ENCODE measurements at regions not wholly inside any gene's neighbourhood (a gene's known extent, or its start where the extent isn't known, plus 50 kb on each side); places are given as distances from the start of the nearest gene placed in this dataset.

DNA sequence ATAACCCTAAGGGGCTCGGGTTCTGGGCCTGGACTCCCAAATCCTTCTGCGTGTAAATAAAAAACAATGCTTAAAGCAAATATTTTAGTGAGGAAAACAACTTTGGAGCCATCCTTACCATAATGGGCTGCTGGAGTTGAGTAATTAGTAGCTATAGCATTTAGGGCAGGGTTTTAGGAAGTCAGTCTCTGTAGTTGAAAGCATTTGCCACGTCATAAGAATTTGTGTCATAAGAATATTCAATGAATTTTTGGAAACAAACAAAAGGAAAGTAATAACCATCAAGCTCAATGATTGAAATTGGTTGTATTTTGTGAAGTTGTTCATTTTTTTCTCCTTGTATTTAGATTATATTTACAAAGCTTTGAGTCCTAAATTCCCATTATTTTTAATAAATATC lies 114.8 kb upstream of the ELL2 start:
- DNase-seq, result peak in 1 of 3 donors; percentile 31
- Mint-ChIP-seq H3K27ac (peak overlapping the region in 1 of 7 donors; percentile 8), H3K4me3 (no peak overlapping the region), H3K4me1 (peaks cover 19% of the 10 kb centered on the region), H3K27me3 (ENCODE audit: low read depth in 3 of 3) (peaks cover 2 to 3% (median 2%) of the 10 kb centered on the region in 3 donors), H3K9me3 (peaks cover 0 to 1% (median 0%) of the 10 kb centered on the region in 7 donors), H3K36me3 (no peaks in the 10 kb centered on the region)
- Histone ChIP-seq H3K4me1 (ENCODE audit: control insufficient read depth in 1 of 2, insufficient read depth in 2 of 2, low read length in 2 of 2) (peaks cover 3 to 7% of the 10 kb centered on the region in 2 donors), H3K27me3 (ENCODE audit: control insufficient read depth in 2 of 2, insufficient read depth in 2 of 2, low read length in 2 of 2) (no peaks in the 10 kb centered on the region), H3K9ac (ENCODE audit: insufficient read depth, low read length, poor library complexity, severe bottlenecking) (no peak overlapping the region), H3K4me2 (replicated peaks; ENCODE audit: extremely low read depth, low read length, poor library complexity, severe bottlenecking) (no peak overlapping the region), H3K9me3 (replicated peaks in 1 of 2; ENCODE audit: control insufficient read depth in 1 of 2, insufficient read depth in 1 of 2, low read length in 2 of 2) (no peaks in the 10 kb centered on the region), H3K79me2 (ENCODE audit: insufficient read depth, low read length) (no peaks in the 10 kb centered on the region), H3K4me3 (replicated peaks in 1 of 3; ENCODE audit: low read depth in 2 of 3, low read length in 3 of 3) (no peak overlapping the region), H3K27ac (ENCODE audit: low read depth in 1 of 2, low read length in 2 of 2) (no peak overlapping the region), H3K36me3 (replicated peaks in 1 of 2; ENCODE audit: control insufficient read depth in 1 of 2, insufficient read depth in 2 of 2, low read length in 2 of 2) (no peaks in the 10 kb centered on the region), H2AFZ (ENCODE audit: insufficient read depth, low read depth, low read length, poor library complexity, severe bottlenecking) (no peak overlapping the region), H4K20me1 (ENCODE audit: insufficient read depth, low read length) (no peaks in the 10 kb centered on the region)
- no peak for TF ChIP-seq CTCF (IDR thresholded peaks at IDR 0.05)
- intact Hi-C loops (cut with micrococcal nuclease), result no loop called here
- no CpG with 5 or more reads among the region's 3 CpGs for WGBS (ENCODE audit: insufficient coverage)

DNA sequence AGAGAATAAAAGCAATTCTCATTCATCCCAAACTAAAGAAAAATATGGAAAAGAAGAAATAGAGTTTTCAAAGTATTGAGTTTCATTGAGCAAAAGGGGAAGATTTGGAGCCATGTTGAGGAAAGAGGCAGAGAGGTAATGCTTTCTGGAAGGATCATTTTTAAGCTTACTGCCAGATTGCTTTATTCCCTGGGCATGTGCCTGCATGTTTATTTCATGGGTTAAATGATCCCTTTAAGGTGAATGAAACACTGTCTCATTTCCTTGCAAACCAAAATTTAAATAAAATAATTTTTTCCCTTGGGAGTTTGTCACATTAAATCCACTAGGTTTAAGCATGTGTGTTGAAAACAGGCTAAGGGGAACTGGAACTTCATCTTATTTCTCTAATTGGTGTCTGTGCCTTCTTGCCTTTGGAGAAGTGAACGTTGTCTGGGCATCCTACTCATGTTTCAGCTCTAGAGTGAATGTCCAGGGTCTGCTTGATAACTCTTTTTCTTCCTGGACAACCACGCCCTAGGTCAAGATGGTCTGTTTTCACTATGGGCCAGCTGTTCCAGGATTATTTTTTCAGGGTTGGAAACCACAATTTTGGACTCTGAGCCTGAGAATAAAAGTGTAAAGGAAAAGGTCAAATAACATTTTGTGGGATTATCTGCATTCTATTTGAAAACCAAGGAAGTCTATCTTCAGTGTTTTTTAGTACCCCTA lies 114.1 kb upstream of the ELL2 start:
- 71% methylated on average over 1 of the region's 2 CpGs for WGBS (ENCODE audit: insufficient coverage)

More for the DNA sequence above, 114.1 kb upstream of the ELL2 start:
- H3K79me2 ChIP-seq (ENCODE audit: insufficient read depth, low read length), result no peaks in the 10 kb centered on the region
- H3K4me3 ChIP-seq (replicated peaks in 1 of 3; ENCODE audit: low read depth in 2 of 3, low read length in 3 of 3), result no peak overlapping the region
- H3K9ac ChIP-seq (ENCODE audit: insufficient read depth, low read length, poor library complexity, severe bottlenecking), result no peak overlapping the region
- H3K9me3 ChIP-seq (replicated peaks in 1 of 2; ENCODE audit: control insufficient read depth in 1 of 2, insufficient read depth in 1 of 2, low read length in 2 of 2), result no peaks in the 10 kb centered on the region
- H3K4me2 ChIP-seq (replicated peaks; ENCODE audit: extremely low read depth, low read length, poor library complexity, severe bottlenecking), result no peak overlapping the region
- peaks cover 20% of the 10 kb centered on the region for H3K4me1 Mint-ChIP-seq
- intact Hi-C loops (cut with micrococcal nuclease), result no loop called here
- H3K27ac Mint-ChIP-seq, result peak overlapping the region in 3 of 7 donors; percentile 20 to 72 (median 70)
- H3K27me3 Mint-ChIP-seq (ENCODE audit: low read depth in 3 of 3), result peaks cover 2 to 4% (median 3%) of the 10 kb centered on the region in 3 donors
- H3K27me3 ChIP-seq (ENCODE audit: control insufficient read depth in 2 of 2, insufficient read depth in 2 of 2, low read length in 2 of 2), result no peaks in the 10 kb centered on the region
- peak in 1 of 3 donors; percentile 19 for DNase-seq
- no peak for TF ChIP-seq CTCF (IDR thresholded peaks at IDR 0.05)
- H3K4me1 ChIP-seq (ENCODE audit: control insufficient read depth in 1 of 2, insufficient read depth in 2 of 2, low read length in 2 of 2), result peaks cover 7 to 11% of the 10 kb centered on the region in 2 donors
- no peak overlapping the region for H3K4me3 Mint-ChIP-seq
- no peaks in the 10 kb centered on the region for H4K20me1 ChIP-seq (ENCODE audit: insufficient read depth, low read length)
- H3K27ac ChIP-seq (ENCODE audit: low read depth in 1 of 2, low read length in 2 of 2), result no peak overlapping the region
- H2AFZ ChIP-seq (ENCODE audit: insufficient read depth, low read depth, low read length, poor library complexity, severe bottlenecking), result no peak overlapping the region
- no peaks in the 10 kb centered on the region for H3K36me3 ChIP-seq (replicated peaks in 1 of 2; ENCODE audit: control insufficient read depth in 1 of 2, insufficient read depth in 2 of 2, low read length in 2 of 2)
- H3K36me3 Mint-ChIP-seq, result no peaks in the 10 kb centered on the region
- H3K9me3 Mint-ChIP-seq, result peaks cover 0 to 1% (median 0%) of the 10 kb centered on the region in 7 donors
